ENCODE measurements at regions not wholly inside any gene's neighbourhood (a gene's known extent, or its start where the extent isn't known, plus 50 kb on each side); places are given as distances from the start of the nearest gene placed in this dataset.

DNA sequence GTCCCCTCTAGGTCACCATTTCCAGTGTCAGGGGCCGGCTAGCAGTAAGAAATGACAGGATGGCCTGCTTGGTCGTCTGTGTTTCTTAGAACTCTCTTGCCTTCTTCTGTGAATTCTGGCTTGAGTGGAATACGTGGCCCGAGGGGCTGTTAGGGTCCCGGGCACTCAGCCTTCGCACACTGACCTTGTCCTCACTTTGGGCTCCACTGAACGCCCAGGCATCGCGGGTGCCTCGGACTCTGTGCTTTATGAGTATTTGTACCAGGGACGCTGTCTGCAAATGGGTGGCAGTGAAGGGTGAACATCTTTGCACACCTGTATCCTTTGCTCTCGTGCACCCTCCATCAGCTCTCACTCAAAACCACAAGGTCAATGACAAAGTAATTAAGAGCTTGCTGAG, 123.4 kb upstream of the ANO1 start:
- DNase-seq (ENCODE audit: low read depth, low spot score) (no peak), ATAC-seq (no peak)
- intact Hi-C loops (cut with micrococcal nuclease; ENCODE audit: unreplicated experiment) (no loop called here), in situ Hi-C loops (cut with HindIII; ENCODE audit: low pct_unique_long_range_greater_than_20kb, low sequenced_read_pairs) (loop anchor here (25.0 kb wide), 1 partner anchor 233 kb away; no protein-coding TSS in a partner anchor)
- no peaks in the 10 kb centered on the region for H3K27me3 ChIP-seq (ENCODE audit: control insufficient read depth, insufficient read depth, low read length)
- CTCF ChIA-PET: no interaction called here
- H3K9me3 ChIP-seq (ENCODE audit: control insufficient read depth, insufficient read depth, low read depth, low read length): no peaks in the 10 kb centered on the region; the same call in 1 of the 2 replicates
- POLR2A ChIA-PET: no interaction called here
- BruUV-seq (replicated peaks): no TSS peak
- TF ChIP-seq SIN3A (IDR thresholded peaks at IDR 0.05; ENCODE audit: borderline replicate concordance, insufficient read depth, low read depth, low read length) (no peak), POLR2AphosphoS5 (IDR thresholded peaks at IDR 0.05; ENCODE audit: low read depth, low read length) (no peak), TCF7L2 (IDR thresholded peaks at IDR 0.05; ENCODE audit: low read depth, low read length) (no peak)
- TF ChIP-seq, protein P1, sequence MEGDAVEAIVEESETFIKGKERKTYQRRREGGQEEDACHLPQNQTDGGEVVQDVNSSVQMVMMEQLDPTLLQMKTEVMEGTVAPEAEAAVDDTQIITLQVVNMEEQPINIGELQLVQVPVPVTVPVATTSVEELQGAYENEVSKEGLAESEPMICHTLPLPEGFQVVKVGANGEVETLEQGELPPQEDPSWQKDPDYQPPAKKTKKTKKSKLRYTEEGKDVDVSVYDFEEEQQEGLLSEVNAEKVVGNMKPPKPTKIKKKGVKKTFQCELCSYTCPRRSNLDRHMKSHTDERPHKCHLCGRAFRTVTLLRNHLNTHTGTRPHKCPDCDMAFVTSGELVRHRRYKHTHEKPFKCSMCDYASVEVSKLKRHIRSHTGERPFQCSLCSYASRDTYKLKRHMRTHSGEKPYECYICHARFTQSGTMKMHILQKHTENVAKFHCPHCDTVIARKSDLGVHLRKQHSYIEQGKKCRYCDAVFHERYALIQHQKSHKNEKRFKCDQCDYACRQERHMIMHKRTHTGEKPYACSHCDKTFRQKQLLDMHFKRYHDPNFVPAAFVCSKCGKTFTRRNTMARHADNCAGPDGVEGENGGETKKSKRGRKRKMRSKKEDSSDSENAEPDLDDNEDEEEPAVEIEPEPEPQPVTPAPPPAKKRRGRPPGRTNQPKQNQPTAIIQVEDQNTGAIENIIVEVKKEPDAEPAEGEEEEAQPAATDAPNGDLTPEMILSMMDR (IDR thresholded peaks at IDR 0.05): no peak
- TF ChIP-seq, protein P2, sequence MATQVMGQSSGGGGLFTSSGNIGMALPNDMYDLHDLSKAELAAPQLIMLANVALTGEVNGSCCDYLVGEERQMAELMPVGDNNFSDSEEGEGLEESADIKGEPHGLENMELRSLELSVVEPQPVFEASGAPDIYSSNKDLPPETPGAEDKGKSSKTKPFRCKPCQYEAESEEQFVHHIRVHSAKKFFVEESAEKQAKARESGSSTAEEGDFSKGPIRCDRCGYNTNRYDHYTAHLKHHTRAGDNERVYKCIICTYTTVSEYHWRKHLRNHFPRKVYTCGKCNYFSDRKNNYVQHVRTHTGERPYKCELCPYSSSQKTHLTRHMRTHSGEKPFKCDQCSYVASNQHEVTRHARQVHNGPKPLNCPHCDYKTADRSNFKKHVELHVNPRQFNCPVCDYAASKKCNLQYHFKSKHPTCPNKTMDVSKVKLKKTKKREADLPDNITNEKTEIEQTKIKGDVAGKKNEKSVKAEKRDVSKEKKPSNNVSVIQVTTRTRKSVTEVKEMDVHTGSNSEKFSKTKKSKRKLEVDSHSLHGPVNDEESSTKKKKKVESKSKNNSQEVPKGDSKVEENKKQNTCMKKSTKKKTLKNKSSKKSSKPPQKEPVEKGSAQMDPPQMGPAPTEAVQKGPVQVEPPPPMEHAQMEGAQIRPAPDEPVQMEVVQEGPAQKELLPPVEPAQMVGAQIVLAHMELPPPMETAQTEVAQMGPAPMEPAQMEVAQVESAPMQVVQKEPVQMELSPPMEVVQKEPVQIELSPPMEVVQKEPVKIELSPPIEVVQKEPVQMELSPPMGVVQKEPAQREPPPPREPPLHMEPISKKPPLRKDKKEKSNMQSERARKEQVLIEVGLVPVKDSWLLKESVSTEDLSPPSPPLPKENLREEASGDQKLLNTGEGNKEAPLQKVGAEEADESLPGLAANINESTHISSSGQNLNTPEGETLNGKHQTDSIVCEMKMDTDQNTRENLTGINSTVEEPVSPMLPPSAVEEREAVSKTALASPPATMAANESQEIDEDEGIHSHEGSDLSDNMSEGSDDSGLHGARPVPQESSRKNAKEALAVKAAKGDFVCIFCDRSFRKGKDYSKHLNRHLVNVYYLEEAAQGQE (IDR thresholded peaks at IDR 0.05; ENCODE audit: insufficient read depth in 1 of 2, low read depth in 2 of 2, low read length in 1 of 2): no peak
- H3K27ac ChIP-seq (ENCODE audit: low read length): no peak overlapping the region
- H3K36me3 ChIP-seq (ENCODE audit: control insufficient read depth, insufficient read depth, low read length): no peaks in the 10 kb centered on the region
- no peaks in the 10 kb centered on the region for H3K4me1 ChIP-seq (ENCODE audit: control insufficient read depth, insufficient read depth, low read length)
- H3K4me3 ChIP-seq (ENCODE audit: low read depth in 2 of 2, low read length in 2 of 2): no peak overlapping the region

DNA sequence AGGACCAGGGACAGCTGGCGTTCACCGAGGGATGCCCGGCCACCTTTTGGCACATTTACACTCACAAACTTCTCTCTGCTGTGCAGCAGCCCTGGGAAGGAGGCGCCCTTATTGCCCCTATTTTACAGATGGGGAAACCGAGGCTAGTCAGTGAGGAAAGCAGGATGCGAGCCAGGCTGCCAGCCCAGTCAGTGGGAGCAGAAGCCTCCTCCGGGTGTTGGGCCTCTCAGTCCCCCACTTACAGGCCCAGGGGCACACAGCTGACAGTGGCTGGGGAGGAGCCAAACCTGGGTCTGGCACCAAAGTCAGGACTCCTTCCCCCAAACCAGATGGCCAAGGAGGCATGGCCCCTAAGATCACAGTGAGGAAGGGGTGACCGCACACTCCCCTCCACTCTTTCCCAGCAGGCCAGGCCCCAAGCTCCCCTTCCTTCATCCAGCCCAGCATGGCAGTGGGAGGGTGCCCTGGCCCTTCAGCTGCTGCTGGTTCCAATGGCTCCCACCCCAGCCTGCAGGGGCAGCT, 121.4 kb upstream of the ANO1 start:
- Histone ChIP-seq H3K27me3 (ENCODE audit: control insufficient read depth, insufficient read depth, low read length) (no peaks in the 10 kb centered on the region), H3K4me1 (ENCODE audit: control insufficient read depth, insufficient read depth, low read length) (no peaks in the 10 kb centered on the region), H3K9me3 (ENCODE audit: control insufficient read depth, insufficient read depth, low read depth, low read length) (no peaks in the 10 kb centered on the region), H3K4me3 (ENCODE audit: low read depth in 2 of 2, low read length in 2 of 2) (no peak overlapping the region), H3K27ac (ENCODE audit: low read length) (no peak overlapping the region), H3K36me3 (ENCODE audit: control insufficient read depth, insufficient read depth, low read length) (no peaks in the 10 kb centered on the region)
- ChIA-PET CTCF (no interaction called here), POLR2A (no interaction called here)
- no peak for ATAC-seq
- intact Hi-C loops (cut with micrococcal nuclease; ENCODE audit: unreplicated experiment) (no loop called here), in situ Hi-C loops (cut with HindIII; ENCODE audit: low pct_unique_long_range_greater_than_20kb, low sequenced_read_pairs) (loop anchor here (25.0 kb wide), 1 partner anchor 231 kb away; no protein-coding TSS in a partner anchor)
- no TSS peak for BruUV-seq (replicated peaks)
- no peak for DNase-seq (ENCODE audit: low read depth, low spot score)
- TF ChIP-seq, protein P2 (IDR thresholded peaks at IDR 0.05; ENCODE audit: insufficient read depth in 1 of 2, low read depth in 2 of 2, low read length in 1 of 2): no peak

Measured in Panc1 (cell line).